PC-9 (cell line): ENCODE measurements at regions not wholly inside any gene's neighbourhood (a gene's known extent, or its start where the extent isn't known, plus 50 kb on each side); places are given as distances from the start of the nearest gene placed in this dataset.

Experiments used
- BruUV-seq: library from RNA; stranded (reverse); fragments of 400-500 nt; replicated peaks from 2 replicates; lab custom pipeline; 2021; lab: Mats Ljungman, UMichigan
- CTCF ChIA-PET: fragments of 300-600 bp; sonication (Branson Sonifier 250); formaldehyde crosslinking; loops from one replicate; lab custom pipeline; 2022; ENCODE audit warnings: antibody characterized with exemption; lab: Charles Lee
- POLR2A ChIA-PET: fragments of 300-600 bp; sonication (Branson Sonifier 250); formaldehyde crosslinking; loops from one replicate; lab custom pipeline; 2022; ENCODE audit warnings: antibody characterized with exemption; ENCODE audit not compliant: unreplicated experiment; lab: Charles Lee
- DNase-seq, 2 experiments: peaks; one replicate each; pipeline versions ENCODE4 v3.0.0 to v3.0.0-alpha.2; 2015 to 2022; ENCODE audit warnings: mixed read lengths in 1 of 2
- H2AFZ ChIP-seq: fragments of 200-600 bp; sonication (generic); 2 replicates; pipeline ENCODE4 v1.8.1; 2017; ENCODE audit warnings: antibody characterized with exemption
- H3F3A ChIP-seq: fragments of 200-600 bp; sonication (generic); 2 replicates; pipeline ENCODE4 v1.8.1; 2017; ENCODE audit warnings: antibody characterized with exemption, mild to moderate bottlenecking, low read depth; ENCODE audit not compliant: insufficient read depth
- H3K27ac ChIP-seq: fragments of 200-600 bp; sonication (generic); 2 replicates; pipeline ENCODE4 v1.6.1; 2016; ENCODE audit warnings: mixed run types
- H3K27me3 ChIP-seq: fragments of 200-600 bp; sonication (generic); 2 replicates; pipeline ENCODE4 v1.6.1; 2016; ENCODE audit warnings: low read depth, mixed run types; ENCODE audit not compliant: insufficient read depth
- H3K36me3 ChIP-seq: fragments of 200-600 bp; sonication (generic); 2 replicates; pipeline ENCODE4 v1.6.1; 2016; ENCODE audit warnings: low read depth, mixed run types
- H3K4me1 ChIP-seq: fragments of 200-600 bp; sonication (generic); replicated peaks from 2 replicates; pipeline ENCODE4 v1.6.1; 2016; ENCODE audit warnings: mixed run types; ENCODE audit not compliant: insufficient read depth
- H3K4me2 ChIP-seq: fragments of 200-600 bp; sonication (generic); 2 replicates; pipeline ENCODE4 v1.6.1; 2017; ENCODE audit warnings: mixed run types
- H3K4me3 ChIP-seq: fragments of 200-600 bp; sonication (generic); 2 replicates; pipeline ENCODE4 v1.6.1; 2016; ENCODE audit warnings: mixed run types
- H3K79me2 ChIP-seq: fragments of 200-600 bp; sonication (generic); 2 replicates; pipeline ENCODE4 v1.6.1; 2017; ENCODE audit warnings: low read depth, mixed run types
- H3K9me2 ChIP-seq: fragments of 200-600 bp; sonication (generic); 2 replicates; pipeline ENCODE4 v1.8.1; 2017; ENCODE audit warnings: mild to moderate bottlenecking; ENCODE audit not compliant: insufficient read depth
- H3K9me3 ChIP-seq: fragments of 200-600 bp; sonication (generic); 2 replicates; pipeline ENCODE4 v1.8.1; 2016; ENCODE audit warnings: low read depth; ENCODE audit not compliant: insufficient read depth
- H4K20me1 ChIP-seq: fragments of 200-600 bp; sonication (generic); 2 replicates; pipeline ENCODE4 v1.8.1; 2017; ENCODE audit not compliant: insufficient read depth
- CTCF ChIP-seq: fragments of 200-600 bp; sonication (generic); conservative IDR thresholded peaks from 2 replicates; pipeline ENCODE4 v1.6.1; 2017; ENCODE audit warnings: mixed run types, antibody characterized with exemption, mild to moderate bottlenecking, moderate library complexity
- EZH2 ChIP-seq: fragments of 200-600 bp; sonication (generic); IDR thresholded peaks from 2 replicates; pipeline ENCODE4 v1.8.0; 2017; ENCODE audit warnings: antibody characterized with exemption, low read depth
- intact Hi-C: fragments of 100-400 bp; cut with micrococcal nuclease; formaldehyde crosslinking; loops from one replicate; pipeline ENCODE4 v1.10.0; 2022; ENCODE audit not compliant: unreplicated experiment

GRCh38 chr6:145175470-145175869 lies 559.9 kb downstream of the EPM2A start:
- H4K20me1 ChIP-seq = no peaks in the 10 kb centered on the region
- TF ChIP-seq CTCF (no peak), EZH2 (no peak)
- BruUV-seq = no TSS peak
- H3F3A ChIP-seq = no peaks in the 10 kb centered on the region
- DNase-seq = no peak
- H3K4me2 ChIP-seq = no peak overlapping the region
- H3K27me3 ChIP-seq = no peaks in the 10 kb centered on the region
- H3K27ac ChIP-seq = no peak overlapping the region
- no peaks in the 10 kb centered on the region for H3K9me2 ChIP-seq
- no peak overlapping the region for H3K4me3 ChIP-seq
- no peaks in the 10 kb centered on the region for H3K79me2 ChIP-seq
- H3K4me1 ChIP-seq = no peaks in the 10 kb centered on the region
- POLR2A ChIA-PET = interaction anchor here (0.6 kb wide), 1 partner anchor 131 kb away, joined by 4 read pairs; no protein-coding TSS in a partner anchor
- H2AFZ ChIP-seq = no peak overlapping the region
- no peaks in the 10 kb centered on the region for H3K36me3 ChIP-seq
- H3K9me3 ChIP-seq = no peaks in the 10 kb centered on the region; the same call in 1 of the 2 replicates
- intact Hi-C loops = no loop called here
- CTCF ChIA-PET = no interaction called here

GRCh38 chr6:145178391-145178790 lies 556.9 kb downstream of the EPM2A start:
- Histone ChIP-seq H3K4me3 (no peak overlapping the region), H3K27me3 (no peaks in the 10 kb centered on the region), H3K36me3 (no peaks in the 10 kb centered on the region), H3K27ac (no peak overlapping the region), H3K4me2 (no peak overlapping the region), H3K9me3 (no peaks in the 10 kb centered on the region; the same call in 1 of the 2 replicates), H4K20me1 (no peaks in the 10 kb centered on the region), H3F3A (no peaks in the 10 kb centered on the region), H3K4me1 (no peaks in the 10 kb centered on the region), H3K79me2 (no peaks in the 10 kb centered on the region), H3K9me2 (no peaks in the 10 kb centered on the region), H2AFZ (no peak overlapping the region)
- intact Hi-C loops = no loop called here
- CTCF ChIA-PET = no interaction called here
- TF ChIP-seq CTCF (no peak), EZH2 (no peak)
- POLR2A ChIA-PET = no interaction called here
- no peak for DNase-seq
- BruUV-seq = no TSS peak

- Histone ChIP-seq H3K4me2 (no peak overlapping the region), H3K9me3 (no peaks in the 10 kb centered on the region), H3K36me3 (no peaks in the 10 kb centered on the region), H3F3A (no peaks in the 10 kb centered on the region), H3K27me3 (no peaks in the 10 kb centered on the region), H3K4me1 (no peaks in the 10 kb centered on the region), H3K4me3 (no peak overlapping the region), H2AFZ (0 out of 2 replicates have a peak overlapping the region, but pooled peaks have one; percentile 25), H3K9me2 (no peaks in the 10 kb centered on the region), H3K79me2 (no peaks in the 10 kb centered on the region), H4K20me1 (no peaks in the 10 kb centered on the region), H3K27ac (no peak overlapping the region)
- no peak for TF ChIP-seq CTCF
- TF ChIP-seq EZH2 = no peak
- no TSS peak for BruUV-seq
- no peak for DNase-seq
- intact Hi-C loops = no loop called here
- CTCF ChIA-PET = no interaction called here
- POLR2A ChIA-PET = no interaction called here
These were observed 547.7 kb downstream of the EPM2A start for GRCh38 chr6:145187491-145188206.
